ELF-1 (cell line): ENCODE measurements at regions not wholly inside any gene's neighbourhood (a gene's known extent, or its start where the extent isn't known, plus 50 kb on each side); places are given as distances from the start of the nearest gene placed in this dataset.

Experiments
- DNase-seq: peaks from one replicate; pipeline ENCODE4 v3.0.0-alpha.2; 2016; ENCODE audit warnings: low read depth, low spot score

DNA sequence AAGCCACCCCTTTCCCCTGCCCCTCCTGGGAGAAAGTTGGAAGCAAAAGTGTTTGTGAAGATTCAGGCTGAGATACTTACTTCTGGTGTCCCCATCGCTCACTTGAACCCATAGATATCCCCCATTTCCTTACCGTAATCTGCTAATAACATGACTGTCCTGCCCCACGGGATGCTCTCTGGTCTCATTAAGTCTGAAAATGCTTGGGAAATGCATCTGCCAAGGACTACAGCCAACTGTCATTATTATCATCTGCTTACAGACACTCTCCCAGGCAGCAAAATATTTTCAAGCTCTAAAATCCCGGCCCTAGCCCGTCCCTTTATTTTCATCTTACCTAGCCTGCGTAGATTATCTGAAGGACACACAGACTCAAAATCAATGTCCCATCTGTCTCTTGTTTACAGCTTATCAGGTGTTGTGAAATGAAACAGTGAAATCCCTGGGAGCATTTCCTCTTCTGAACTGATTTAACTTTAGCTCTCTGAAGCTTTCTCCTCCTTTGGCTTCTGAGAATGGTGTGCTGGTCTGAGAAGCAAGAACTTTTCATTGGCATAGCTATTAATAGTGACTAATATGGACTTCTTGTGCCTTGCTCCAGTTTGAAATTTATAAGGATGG lies 126.9 kb upstream of the OSMR start:
- no peak for DNase-seq

DNA sequence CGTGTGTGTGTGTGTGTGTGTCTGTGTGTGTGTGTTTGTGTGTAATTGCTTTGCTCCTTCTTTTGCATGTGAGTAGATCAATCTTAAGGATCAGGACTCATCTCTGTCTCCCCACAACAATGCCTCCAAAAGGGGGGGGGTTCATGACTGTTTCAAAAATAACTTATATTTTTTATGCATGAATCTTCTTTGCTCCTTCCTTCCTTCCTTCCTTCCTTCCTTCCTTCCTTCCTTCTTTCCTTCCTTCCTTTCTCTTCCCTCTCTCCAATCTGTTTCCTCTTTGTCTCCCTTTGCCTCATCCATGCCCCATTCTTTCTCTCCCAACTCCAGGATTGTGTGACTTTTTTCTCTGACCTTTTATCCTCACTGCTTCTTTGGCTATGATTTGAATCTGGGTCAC lies 126.4 kb upstream of the OSMR start:
- no peak for DNase-seq

DNA sequence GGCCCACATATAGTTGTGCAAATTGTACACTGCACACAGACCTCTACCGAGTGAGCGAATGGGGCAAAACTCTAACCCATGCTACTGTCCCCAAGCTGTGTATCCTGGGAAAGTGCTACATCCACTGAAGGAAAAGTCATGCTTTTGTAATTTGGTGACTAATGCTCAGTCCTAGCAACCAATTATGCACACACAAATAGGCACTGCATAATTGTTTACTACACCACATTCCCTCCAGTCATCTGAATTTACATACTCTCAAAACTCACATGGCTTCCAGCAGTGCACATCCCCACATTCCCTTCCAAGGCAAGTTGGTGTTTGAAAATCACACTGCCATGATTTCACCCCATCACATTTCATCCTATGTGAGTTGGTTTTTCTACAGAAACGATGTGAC lies 125.9 kb upstream of the OSMR start:
- DNase-seq: no peak

DNA sequence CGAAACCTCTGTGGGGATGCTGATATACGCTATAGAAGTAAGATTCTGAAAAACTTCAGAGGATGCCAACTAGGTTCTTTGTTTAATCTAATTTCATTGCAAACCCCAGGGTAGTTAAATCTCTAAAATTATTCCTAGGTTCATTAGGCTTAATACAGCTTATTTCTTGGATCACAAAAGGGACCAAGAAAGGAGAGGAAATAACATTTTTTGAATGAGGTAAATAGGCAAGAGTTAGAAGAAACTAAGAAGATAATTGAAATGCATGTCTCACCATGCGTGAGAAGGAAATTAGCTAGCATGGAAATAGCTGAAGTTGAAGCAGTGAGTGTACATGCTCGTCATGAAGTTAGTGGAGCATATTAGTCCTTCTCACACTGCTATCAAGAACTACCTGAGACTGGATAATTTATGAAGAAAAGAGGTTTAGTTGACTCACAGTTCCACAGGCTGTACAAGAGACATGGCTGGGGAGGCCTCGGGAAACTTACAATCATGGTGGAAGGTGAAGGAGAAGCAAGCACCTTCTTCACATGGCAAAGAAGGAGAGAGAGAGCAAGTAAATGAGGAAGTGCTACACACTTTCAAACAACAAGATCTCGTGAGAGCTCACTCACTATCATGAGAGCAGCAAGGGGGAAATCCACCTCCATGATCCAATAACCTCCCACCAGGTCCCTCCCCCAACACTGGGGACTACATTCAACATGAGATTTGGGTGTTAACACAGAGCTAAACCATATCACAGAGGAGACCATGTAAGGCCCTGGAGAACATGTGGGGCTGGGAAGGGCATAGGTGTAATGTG lies 125.1 kb upstream of the OSMR start:
- no peak for DNase-seq

DNA sequence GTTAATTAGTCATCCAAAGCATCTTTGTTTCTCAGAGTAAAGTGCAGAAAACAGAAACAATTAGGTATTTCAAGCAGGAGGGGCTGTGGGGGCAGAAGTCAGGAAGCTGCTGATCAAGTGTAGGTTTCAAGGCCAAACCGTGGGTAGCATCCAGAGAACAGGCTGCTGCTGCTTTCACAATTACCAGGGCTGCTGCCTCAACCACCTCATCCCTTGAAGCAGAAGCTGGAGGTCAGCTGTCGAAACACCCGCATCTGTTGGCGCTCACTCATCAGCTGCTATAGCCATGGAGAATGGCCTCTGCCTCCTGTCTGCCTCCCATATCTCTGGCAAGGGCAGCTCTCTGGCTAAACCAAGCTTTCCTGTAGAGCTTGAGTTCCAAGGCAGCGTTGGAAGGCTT lies 122.9 kb upstream of the OSMR start:
- no peak for DNase-seq

DNA sequence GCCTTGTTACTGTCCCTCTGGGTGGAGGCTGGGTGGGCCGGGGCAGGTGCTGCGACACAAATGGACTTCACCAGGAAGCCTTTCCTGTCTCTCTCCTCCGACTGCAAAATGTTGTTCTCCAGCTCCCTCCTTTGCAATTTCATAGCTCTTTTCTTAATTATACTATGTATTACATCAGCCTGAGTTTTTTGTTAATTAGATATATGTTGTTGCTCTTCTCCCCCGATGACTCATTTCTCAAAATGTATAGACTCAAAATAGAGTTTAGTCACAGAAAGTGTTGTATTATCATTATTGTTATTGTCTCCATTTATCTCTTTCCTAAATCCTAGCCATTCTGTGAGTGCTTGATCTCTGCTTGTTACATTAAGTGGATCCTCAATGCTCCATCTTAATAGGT lies 122.4 kb upstream of the OSMR start:
- DNase-seq: no peak

DNA sequence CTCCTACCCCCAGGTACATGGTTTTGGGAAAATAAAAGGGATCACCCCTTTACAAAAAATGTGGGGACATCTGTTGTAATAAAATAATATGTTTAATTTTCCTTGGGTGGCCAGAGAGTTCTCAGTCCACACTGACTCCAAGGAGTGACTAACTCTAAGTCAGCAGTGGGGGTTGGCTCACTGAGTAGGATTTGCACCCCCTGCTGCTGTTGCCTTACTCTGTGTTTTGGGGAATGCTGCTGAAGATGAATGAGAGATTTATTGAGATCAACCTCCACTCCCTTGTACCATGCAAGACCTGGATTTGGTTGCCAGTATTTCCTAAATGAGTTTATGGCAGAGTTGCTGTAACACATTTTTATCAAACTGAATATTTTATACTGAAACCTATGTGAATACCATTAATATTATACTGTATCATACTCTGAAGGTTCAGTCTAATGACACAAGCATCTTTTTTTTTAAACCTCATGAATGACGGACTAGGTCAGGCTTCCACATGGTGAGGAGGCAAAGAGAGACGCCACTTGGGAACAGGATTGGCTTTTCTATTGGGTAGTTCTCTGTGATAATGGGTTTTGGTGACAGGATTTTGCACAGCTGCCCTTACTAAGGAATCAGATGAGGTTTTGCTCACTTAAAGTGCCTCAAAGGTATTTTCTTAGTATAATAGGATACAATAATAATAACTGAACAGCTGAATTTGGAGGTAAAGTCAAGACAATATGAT lies 121.3 kb upstream of the OSMR start:
- DNase-seq: no peak

DNA sequence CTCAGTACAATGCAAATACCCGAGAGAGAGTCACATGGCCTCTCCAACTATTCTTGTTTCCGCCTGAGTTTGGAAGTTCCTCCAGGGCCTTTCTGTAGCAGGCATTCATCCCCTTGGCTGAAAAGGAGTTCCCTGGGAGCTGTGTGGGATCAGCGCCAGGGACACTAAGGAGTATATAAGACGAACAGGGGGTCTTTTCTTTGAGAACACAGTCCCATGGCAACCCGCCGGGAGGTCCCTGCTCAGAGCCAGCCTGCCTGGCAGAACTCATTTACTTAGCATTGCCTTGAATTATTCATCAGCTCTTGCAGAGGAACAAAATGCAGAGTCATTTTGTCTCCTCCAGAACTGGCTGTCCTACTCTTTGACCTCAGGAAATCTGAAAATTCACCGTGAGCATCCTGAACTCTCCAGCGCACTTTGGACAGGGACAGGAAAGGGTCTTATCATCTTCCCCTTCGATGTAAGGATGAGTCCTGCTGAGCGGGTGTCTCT lies 120.4 kb upstream of the OSMR start:
- peak; percentile 38 for DNase-seq

DNA sequence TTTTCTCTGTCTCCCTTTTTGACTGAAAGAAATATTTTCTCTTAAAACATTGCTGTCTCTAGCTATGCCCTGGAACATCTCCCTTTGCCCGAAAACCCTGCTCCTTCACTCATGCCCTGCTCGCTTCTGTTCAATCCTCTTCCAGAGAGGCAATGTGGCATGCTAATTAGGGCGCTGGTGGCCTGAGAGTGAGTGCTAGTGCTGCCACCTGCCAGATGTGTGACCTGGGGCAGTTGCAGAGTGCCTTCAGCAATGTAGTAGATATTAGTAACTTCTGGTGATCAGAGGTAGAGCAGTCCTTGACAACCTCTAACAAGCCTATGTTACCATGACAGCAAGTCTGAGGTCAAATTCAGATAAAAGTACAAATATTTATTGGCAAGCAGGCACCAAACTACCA lies 119.5 kb upstream of the OSMR start:
- DNase-seq: no peak

DNA sequence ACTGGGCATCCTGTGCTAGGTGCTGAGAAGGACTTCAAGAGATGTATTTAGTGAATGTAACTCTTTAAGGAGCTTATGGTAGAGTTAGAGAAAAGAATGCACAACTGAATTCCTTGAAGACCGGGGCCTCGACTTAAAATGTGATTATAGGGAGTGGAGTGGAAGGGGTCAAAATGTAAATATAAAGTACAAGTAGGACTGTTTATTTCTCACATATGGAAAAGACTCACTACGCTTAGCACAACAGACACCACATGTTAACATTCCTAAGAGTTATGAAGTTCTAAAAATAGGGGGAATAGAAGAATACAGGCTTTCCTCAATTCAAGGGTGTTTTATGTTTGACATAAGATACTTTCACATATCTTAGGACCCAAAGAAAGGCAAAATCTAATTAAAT lies 117.8 kb upstream of the OSMR start:
- no peak for DNase-seq

DNA sequence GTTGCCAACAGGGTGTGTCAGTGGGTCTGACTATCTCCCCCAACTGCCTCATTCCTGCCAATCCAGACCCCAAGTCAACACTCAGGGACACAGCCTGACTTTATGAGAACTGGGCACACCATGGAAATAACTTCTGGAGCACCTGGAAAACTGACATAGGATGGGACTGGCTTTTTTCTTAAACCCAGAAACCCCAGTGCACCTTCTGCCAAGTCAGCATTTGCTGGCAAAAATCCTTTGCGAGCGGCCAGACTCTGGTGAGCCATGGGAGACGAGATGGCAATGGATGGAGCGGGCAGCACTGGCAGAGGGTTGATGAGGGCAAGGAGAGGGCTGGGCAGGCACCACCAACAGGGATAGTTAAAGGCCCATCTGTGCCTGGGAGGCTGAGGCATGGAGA lies 114.4 kb upstream of the OSMR start:
- no peak for DNase-seq

DNA sequence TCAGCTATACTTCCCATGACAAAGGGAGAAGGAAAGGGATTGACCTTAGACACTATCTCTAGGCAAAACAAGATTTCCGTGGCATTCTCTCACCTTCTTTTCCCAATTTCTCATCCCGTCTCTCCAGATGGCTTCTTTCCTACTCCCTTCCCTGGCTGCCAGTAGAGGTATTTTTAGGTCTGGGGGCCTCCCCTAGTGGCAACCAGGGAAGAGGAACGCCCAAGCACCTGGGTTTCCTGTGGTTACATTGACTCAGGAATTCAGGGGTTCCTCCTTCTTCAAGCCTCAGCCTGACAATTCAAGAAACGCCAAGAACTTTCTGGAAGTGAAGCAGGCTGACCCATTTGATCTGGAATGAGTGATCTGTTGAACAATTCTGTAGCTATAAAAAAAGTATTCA lies 111.5 kb upstream of the OSMR start:
- peak; percentile 44 for DNase-seq

DNA sequence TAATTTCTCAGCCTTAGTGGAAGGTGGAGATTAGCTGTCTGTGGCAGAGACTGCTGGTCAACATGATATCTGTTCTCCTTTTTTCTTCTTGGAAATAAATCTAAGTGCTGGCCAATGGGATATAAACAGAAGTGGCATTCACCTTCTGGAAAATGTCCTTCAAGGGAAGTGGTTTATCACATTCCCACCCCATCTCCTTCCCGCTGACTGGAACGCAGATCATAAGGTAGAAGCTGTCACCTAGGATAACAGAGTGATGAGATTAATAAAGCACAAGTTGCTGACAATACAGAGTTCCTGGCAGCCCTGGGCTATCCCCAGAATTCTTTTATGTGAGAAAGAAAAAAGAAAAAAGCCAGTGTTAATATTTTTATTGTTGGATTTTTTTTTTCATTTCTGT lies 109.7 kb upstream of the OSMR start:
- DNase-seq: no peak

DNA sequence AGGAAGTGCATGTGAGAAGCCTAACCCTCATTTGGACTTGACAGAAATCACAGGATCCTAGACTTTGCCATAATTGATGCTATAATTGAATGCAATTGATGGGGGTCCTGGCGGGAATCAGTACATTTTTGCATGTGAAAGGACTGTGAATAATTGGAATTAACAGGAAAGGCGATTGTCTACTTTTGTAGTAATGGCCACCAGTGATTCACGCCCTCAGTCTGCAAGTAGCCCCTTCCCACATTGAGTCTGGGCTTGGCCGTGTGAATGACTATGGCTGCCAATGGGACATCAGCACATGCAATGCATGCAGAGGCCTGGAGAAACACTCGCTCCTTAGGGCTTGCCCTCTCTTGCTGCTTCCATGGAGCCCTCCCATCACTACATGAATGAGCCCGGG lies 107.8 kb upstream of the OSMR start:
- no peak for DNase-seq

DNA sequence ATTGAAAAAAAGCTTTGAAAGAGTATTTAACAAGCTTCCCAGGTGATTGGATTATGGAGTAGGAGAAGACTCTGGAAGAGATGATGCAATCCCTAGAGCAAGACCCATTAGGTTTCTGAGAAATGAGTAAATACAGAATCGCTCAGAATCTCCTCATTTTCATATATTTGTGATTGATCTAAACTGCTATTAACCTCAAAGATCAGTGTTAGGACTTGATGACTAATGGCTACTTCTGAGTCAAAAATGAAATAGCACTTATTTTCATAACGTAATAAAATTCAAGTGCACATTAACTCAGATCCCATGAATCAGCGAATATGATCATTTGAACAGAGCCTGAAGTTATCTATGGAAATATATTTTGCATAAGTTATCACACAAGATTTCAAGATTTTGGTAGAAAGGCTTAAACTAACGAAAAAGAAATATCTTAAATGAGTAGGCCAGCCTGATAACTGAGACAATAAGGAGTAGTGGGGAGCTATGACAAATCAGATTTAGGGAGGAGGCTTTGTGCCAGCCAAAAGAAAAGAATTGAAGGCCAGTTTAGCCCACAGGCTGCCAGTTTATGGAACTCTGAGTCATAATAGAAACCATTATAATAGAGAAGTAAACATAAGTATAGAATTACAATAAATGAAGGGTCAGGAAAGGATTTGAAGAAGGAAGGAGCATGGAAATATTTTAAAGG lies 106.7 kb upstream of the OSMR start:
- DNase-seq: no peak

DNA sequence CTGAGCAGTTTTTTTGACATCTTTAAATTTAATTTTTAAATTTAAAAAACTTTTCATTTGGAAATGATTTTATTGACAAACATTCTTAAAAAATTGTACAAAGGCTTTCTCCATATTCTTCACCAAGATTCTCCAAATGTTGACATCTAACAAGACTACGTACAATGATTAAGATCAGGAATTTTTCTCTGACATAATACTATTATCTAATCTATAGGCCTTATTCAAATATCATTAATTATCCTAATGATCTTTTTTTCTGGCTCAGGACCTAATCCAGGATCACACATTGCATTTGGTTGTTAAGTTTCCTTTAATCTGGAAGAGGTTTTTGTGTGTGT lies 106.1 kb upstream of the OSMR start:
- no peak for DNase-seq

DNA sequence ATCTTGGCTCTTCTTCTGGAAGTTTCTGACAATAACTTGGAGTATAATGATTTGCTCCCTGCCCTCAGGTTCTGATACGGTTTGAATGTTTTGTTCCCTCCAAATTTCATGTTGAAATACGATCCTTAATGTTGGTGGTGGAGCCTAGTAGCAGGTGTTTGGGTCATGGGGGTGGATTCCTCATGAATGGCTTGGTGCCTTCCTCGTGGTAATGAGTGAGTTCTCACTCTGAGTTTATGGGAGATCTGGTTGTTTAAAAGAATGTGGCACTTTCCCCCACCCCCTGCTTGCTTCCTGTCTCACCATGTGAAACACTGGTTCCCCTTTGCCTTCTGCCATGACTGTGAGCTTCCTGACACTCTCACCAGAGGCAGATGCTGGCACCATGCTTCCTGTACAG lies 103.0 kb upstream of the OSMR start:
- DNase-seq: no peak

DNA sequence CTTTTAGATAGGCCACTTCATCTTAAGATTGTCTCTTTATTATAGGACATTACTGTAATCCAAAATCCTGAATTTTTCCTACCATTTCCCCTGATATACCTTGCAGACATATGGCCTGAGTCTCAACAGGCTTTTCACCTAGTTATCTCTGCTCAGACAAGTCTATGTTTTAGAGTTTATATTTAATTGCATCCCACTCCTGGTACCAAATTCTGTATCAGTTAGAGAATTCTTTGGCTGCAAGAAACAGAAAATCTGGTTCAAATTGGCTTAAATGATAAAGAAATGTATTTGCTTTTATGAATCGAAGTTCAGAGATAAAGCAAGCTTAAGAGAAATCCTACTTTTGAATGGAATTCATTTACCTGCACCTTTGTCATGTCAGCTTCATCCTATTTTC lies 102.2 kb upstream of the OSMR start:
- no peak for DNase-seq

DNA sequence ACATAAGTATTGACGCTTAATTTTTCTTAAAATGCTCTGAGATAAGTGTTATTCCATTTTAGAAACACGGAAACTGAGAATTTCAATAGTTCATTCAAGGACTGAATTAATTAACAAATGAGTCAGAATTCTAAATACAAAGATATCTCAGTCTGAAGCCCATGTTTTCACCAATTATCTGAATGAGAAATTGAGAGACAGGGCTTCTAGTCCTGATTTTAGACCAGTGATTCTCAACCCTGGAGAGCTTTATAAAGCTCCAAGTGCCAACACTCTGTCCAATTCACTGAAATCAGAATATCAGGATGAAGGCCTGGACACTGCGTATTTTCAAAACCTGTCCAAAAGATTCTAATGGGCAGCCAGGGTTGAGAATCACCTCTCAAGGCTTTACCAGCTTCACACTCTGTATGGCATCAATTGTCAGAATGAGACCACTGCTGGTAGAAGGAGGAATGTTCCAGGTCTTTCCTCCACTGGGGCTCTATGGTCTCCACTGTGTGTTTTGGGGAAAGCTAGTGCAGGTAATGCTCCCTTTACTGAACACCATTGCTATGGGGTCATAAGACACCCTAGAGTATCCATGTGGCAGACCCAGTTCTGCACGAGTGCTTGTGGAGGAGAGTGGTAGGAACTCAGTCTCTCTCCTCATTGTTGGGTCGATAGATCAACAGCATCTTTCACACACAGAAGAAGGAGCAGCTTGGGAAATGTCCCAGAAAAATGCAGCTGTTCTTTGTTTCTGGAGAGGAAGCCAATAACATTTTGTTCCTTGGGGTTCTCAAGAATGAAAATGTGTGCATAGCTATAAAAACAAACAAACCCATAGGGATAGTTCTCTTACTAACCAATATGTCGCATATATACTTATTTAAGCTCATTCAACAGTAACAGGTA lies 99.7 kb upstream of the OSMR start:
- DNase-seq: no peak

DNA sequence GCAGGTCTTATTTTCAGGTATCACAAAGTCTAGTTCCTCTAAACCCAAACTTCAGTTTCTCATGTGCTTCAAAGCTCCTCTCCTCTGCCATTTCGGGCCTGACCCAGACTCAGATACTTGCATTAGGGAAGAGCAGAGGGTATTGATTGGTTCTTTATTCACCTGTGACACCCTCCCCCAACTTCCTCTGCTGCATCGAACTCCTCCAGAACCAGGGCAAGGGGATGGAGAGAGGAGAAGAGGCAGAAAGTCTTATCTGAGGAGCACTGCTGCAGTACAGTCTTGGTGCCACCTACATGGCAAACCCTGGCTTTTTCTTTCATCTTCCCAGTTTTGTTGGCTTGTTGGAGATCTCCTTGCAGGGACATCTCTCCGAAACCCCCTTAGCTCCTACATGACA lies 96.0 kb upstream of the OSMR start:
- DNase-seq: no peak

DNA sequence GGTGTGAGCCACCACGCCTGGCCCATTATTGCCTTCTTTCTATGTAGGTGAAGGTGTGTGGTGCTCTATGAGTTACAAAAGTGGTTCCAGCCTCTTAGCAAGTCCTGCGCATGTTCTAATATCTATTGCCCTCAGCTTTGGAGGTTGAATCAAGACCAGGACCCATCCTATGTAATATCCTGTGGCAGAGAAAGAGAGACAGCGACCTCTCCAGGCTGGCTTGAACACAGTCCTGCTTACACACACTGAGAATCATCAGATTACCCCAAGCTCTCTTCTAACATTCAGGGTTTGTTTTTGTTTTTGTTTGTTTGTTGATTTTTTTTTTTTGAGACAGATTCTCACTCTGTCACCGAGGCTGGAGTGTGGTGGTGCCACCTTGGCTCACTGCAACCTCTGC lies 94.7 kb upstream of the OSMR start:
- peak; percentile 26 for DNase-seq
